CD14-positive monocyte (primary cell): ENCODE measurements at regions not wholly inside any gene's neighbourhood (a gene's known extent, or its start where the extent isn't known, plus 50 kb on each side); places are given as distances from the start of the nearest gene placed in this dataset.

Source experiments
- DNase-seq, 3 donors: peaks; one replicate each; pipeline ENCODE4 v3.0.0-alpha.2; 2011 to 2022
- H2AFZ ChIP-seq: 2 replicates; pipeline ENCODE4 v1.6.0; 2012; ENCODE audit warnings: mild to moderate bottlenecking, low read depth, low read length, inconsistent platforms; ENCODE audit not compliant: insufficient read depth, poor library complexity, severe bottlenecking
- H3K27ac ChIP-seq, 2 donors: 1 replicate in 1 of 2; 2 replicates in 1 of 2; pipeline ENCODE4 v1.5.1; 2012 to 2013; ENCODE audit warnings: low read length in 2 of 2, control low read depth in 1 of 2, inconsistent platforms in 1 of 2, low read depth in 1 of 2, mild to moderate bottlenecking in 1 of 2
- H3K27me3 ChIP-seq, 2 donors: one replicate each; pipeline versions ENCODE4 v1.6.0 to v1.6.1; 2011 to 2013; ENCODE audit warnings: low read length in 2 of 2; ENCODE audit not compliant: control insufficient read depth in 2 of 2, insufficient read depth in 2 of 2
- H3K36me3 ChIP-seq, 2 donors: replicated peaks in 1 of 2; 1 replicate in 1 of 2; 2 replicates in 1 of 2; pipeline versions ENCODE4 v1.5.1 to v1.6.1; 2012 to 2013; ENCODE audit warnings: low read length in 2 of 2, control low read depth in 1 of 2, inconsistent platforms in 1 of 2, mild to moderate bottlenecking in 1 of 2; ENCODE audit not compliant: insufficient read depth in 2 of 2, control insufficient read depth in 1 of 2
- H3K4me1 ChIP-seq, 2 donors: 1 replicate in 1 of 2; 2 replicates in 1 of 2; pipeline versions ENCODE4 v1.5.1 to v1.6.1; 2012 to 2013; ENCODE audit warnings: low read length in 2 of 2, control low read depth in 1 of 2, inconsistent platforms in 1 of 2, mild to moderate bottlenecking in 1 of 2, moderate library complexity in 1 of 2; ENCODE audit not compliant: insufficient read depth in 2 of 2, control insufficient read depth in 1 of 2
- H3K4me2 ChIP-seq: replicated peaks from 2 replicates; pipeline ENCODE3; 2012; ENCODE audit warnings: low read length, moderate library complexity, mild to moderate bottlenecking; ENCODE audit not compliant: poor library complexity, severe bottlenecking; ENCODE audit errors: extremely low read depth
- H3K4me3 ChIP-seq, 3 experiments: fragments of 200-600 bp in 1 of 3; sonication (generic) in 1 of 3; replicated peaks in 1 of 3; 1 replicate in 2 of 3; 2 replicates in 1 of 3; pipeline ENCODE4 v1.5.1; 2011 to 2013; ENCODE audit warnings: low read length in 3 of 3, mild to moderate bottlenecking in 3 of 3, control low read depth in 2 of 3, low read depth in 2 of 3, inconsistent platforms in 1 of 3, moderate library complexity in 1 of 3
- H3K79me2 ChIP-seq: 2 replicates; pipeline ENCODE4 v1.6.0; 2012; ENCODE audit warnings: mild to moderate bottlenecking, control low read depth, inconsistent platforms, low read length, moderate library complexity; ENCODE audit not compliant: insufficient read depth
- H3K9ac ChIP-seq: 2 replicates; pipeline ENCODE4 v1.6.0; 2017; ENCODE audit warnings: low read length, mild to moderate bottlenecking; ENCODE audit not compliant: insufficient read depth, poor library complexity, severe bottlenecking
- H3K9me3 ChIP-seq, 2 donors: replicated peaks in 1 of 2; 1 replicate in 1 of 2; 2 replicates in 1 of 2; pipeline versions ENCODE4 v1.5.1 to v1.6.1; 2012 to 2013; ENCODE audit warnings: low read length in 2 of 2, control low read depth in 1 of 2; ENCODE audit not compliant: control insufficient read depth in 1 of 2, insufficient read depth in 1 of 2
- H4K20me1 ChIP-seq: 2 replicates; pipeline ENCODE4 v1.6.0; 2012; ENCODE audit warnings: mild to moderate bottlenecking, low read length, control low read depth, moderate library complexity; ENCODE audit not compliant: insufficient read depth
- H3K27ac Mint-ChIP-seq, 7 donors: one replicate each; pipeline ENCODE4 v1.8.0; 2020; ENCODE audit warnings: mild to moderate bottlenecking in 7 of 7, mixed read lengths in 7 of 7, moderate library complexity in 6 of 7, inconsistent platforms in 2 of 7
- H3K27me3 Mint-ChIP-seq, 3 donors: one replicate each; pipeline ENCODE4 v1.8.0; 2021 to 2022; ENCODE audit warnings: low read depth in 3 of 3, mild to moderate bottlenecking in 3 of 3, mixed read lengths in 3 of 3, moderate library complexity in 3 of 3, inconsistent platforms in 1 of 3
- H3K36me3 Mint-ChIP-seq, 2 donors: one replicate each; pipeline ENCODE4 v1.8.0; 2020; ENCODE audit warnings: mixed read lengths in 2 of 2, inconsistent platforms in 1 of 2, mild to moderate bottlenecking in 1 of 2
- H3K4me1 Mint-ChIP-seq: one replicate; pipeline ENCODE4 v1.8.0; 2020; ENCODE audit warnings: mild to moderate bottlenecking, mixed read lengths
- H3K4me3 Mint-ChIP-seq, 2 donors: one replicate each; pipeline ENCODE4 v1.8.0; 2020; ENCODE audit warnings: mild to moderate bottlenecking in 2 of 2, mixed read lengths in 2 of 2, moderate library complexity in 1 of 2
- H3K9me3 Mint-ChIP-seq, 7 donors: one replicate each; pipeline ENCODE4 v1.8.0; 2020 to 2022; ENCODE audit warnings: mixed read lengths in 7 of 7, mild to moderate bottlenecking in 6 of 7, moderate library complexity in 6 of 7, inconsistent platforms in 2 of 7
- WGBS: methylation state at CpG from one replicate; pipeline ENCODE4 v1.1.5; 2013; ENCODE audit warnings: missing lambda C conversion rate; ENCODE audit not compliant: insufficient coverage; 5-methylcytosine and 5-hydroxymethylcytosine counted together
- intact Hi-C, 2 donors: fragments of 100-400 bp; cut with micrococcal nuclease; formaldehyde crosslinking; loops; one replicate each; pipeline versions ENCODE4 v1.15.0 to v1.15.1; 2023
- TF ChIP-seq, protein P1 (sequence below): fragments of 200-600 bp; IDR thresholded peaks from one replicate; pipeline ENCODE4 v1.8.0; 2022; ENCODE audit warnings: antibody characterized with exemption, mild to moderate bottlenecking

DNA sequence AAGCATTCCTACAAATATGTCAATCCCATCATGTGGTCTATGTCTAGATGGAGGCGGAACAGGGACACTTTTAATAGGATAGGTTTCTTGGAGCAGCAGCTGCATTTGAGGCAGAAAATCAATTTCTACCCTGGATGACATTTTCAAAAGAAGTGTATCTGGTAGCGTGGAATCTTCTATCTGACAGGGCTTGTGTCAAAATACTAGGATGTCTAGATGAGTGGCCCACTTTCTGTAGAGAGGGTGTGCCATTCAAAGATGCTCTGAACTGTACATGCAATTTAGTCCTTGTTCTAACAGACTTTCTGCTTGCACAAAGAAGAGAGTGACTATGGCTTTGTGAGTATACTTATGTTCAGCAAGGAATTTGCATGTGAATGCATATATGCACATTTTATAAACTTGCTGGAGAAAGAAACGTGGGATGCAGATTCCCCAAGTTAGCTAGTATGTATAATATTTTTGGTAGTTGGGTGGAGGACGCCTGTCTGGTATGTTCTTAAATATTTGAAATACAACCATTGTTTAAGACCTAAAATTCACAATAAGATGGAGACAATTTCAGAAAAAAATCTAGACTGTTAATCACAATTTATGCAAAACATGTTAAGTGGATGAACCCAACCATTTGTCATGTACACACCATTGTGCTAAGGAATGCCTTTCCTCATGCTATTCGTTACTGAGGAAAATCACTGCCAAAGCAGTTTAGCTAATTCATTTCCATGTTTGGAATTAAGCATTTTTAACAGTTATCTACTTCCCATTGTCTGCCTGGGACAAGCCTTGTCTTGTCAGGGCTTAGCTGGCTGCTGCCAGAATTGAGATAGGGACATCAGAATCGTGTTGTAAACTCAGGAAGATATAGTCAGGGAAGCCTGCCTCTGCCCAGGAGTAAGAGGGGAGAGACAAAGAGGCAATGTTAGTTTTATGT is 129.1 kb upstream of the MEF2C start:
- no peak overlapping the region for H2AFZ ChIP-seq
- H3K36me3 ChIP-seq = no peaks in the 10 kb centered on the region
- Mint-ChIP-seq H3K4me1 (no peaks in the 10 kb centered on the region), H3K27ac (no peak overlapping the region), H3K4me3 (no peak overlapping the region), H3K36me3 (no peaks in the 10 kb centered on the region), H3K27me3 (peaks cover 0 to 1% (median 0%) of the 10 kb centered on the region in 3 donors), H3K9me3 (peaks cover 0 to 2% (median 0%) of the 10 kb centered on the region in 7 donors)
- no peaks in the 10 kb centered on the region for H3K9me3 ChIP-seq
- no peaks in the 10 kb centered on the region for H3K79me2 ChIP-seq
- H3K9ac ChIP-seq = no peak overlapping the region
- no peaks in the 10 kb centered on the region for H3K27me3 ChIP-seq
- intact Hi-C loops = no loop called here
- no peak overlapping the region for H3K27ac ChIP-seq
- no peaks in the 10 kb centered on the region for H3K4me1 ChIP-seq
- H3K4me3 ChIP-seq = no peak overlapping the region
- no peaks in the 10 kb centered on the region for H4K20me1 ChIP-seq
- TF ChIP-seq, protein P1, sequence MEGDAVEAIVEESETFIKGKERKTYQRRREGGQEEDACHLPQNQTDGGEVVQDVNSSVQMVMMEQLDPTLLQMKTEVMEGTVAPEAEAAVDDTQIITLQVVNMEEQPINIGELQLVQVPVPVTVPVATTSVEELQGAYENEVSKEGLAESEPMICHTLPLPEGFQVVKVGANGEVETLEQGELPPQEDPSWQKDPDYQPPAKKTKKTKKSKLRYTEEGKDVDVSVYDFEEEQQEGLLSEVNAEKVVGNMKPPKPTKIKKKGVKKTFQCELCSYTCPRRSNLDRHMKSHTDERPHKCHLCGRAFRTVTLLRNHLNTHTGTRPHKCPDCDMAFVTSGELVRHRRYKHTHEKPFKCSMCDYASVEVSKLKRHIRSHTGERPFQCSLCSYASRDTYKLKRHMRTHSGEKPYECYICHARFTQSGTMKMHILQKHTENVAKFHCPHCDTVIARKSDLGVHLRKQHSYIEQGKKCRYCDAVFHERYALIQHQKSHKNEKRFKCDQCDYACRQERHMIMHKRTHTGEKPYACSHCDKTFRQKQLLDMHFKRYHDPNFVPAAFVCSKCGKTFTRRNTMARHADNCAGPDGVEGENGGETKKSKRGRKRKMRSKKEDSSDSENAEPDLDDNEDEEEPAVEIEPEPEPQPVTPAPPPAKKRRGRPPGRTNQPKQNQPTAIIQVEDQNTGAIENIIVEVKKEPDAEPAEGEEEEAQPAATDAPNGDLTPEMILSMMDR = no peak
- 100% methylated on average over 2 of the region's 6 CpGs for WGBS
- no peak overlapping the region for H3K4me2 ChIP-seq
- no peak for DNase-seq

DNA sequence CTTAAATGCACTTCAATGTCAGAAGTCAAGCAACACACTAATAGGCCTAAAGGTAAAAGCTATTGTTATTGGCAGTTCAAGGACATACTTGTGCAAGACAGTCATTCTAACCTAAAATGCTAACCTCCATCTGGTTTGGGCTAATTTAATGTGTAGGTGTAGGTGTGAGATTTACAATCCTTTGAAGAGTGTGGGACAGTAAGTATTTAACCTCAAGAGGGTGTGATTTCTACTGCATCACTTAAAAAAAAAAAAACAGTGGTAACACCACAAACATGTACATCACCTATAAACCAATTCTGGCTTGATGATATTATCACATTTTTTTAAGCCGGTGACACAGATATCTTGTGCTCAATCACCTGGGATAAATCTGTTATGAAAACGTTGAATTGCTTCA is 127.5 kb upstream of the MEF2C start:
- Histone ChIP-seq H3K4me3 (no peak overlapping the region), H3K79me2 (no peaks in the 10 kb centered on the region), H3K27ac (no peak overlapping the region), H3K36me3 (no peaks in the 10 kb centered on the region), H3K9me3 (no peaks in the 10 kb centered on the region), H3K4me2 (no peak overlapping the region), H3K9ac (no peak overlapping the region), H3K4me1 (no peaks in the 10 kb centered on the region), H2AFZ (no peak overlapping the region), H4K20me1 (no peaks in the 10 kb centered on the region), H3K27me3 (no peaks in the 10 kb centered on the region)
- TF ChIP-seq, protein P1 = no peak
- H3K36me3 Mint-ChIP-seq = no peaks in the 10 kb centered on the region
- H3K27me3 Mint-ChIP-seq = peaks cover 0 to 1% (median 0%) of the 10 kb centered on the region in 3 donors
- no peak for DNase-seq
- no CpG with 5 or more reads among the region's 2 CpGs for WGBS
- no peak overlapping the region for H3K4me3 Mint-ChIP-seq
- intact Hi-C loops = no loop called here
- no peaks in the 10 kb centered on the region for H3K4me1 Mint-ChIP-seq
- no peak overlapping the region for H3K27ac Mint-ChIP-seq
- H3K9me3 Mint-ChIP-seq = peaks cover 0 to 2% (median 0%) of the 10 kb centered on the region in 7 donors
